Duodenal mucosa (tissue), 2 donors: ENCODE measurements at regions not wholly inside any gene's neighbourhood (a gene's known extent, or its start where the extent isn't known, plus 50 kb on each side); places are given as distances from the start of the nearest gene placed in this dataset.

Experiments
- H3K27ac ChIP-seq: one replicate; pipeline ENCODE4 v1.7.0; 2013; ENCODE audit warnings: low read depth, low read length
- H3K27me3 ChIP-seq, 2 donors: one replicate each; pipeline ENCODE4 v1.7.0; 2013; ENCODE audit warnings: low read length in 2 of 2, control low read depth in 1 of 2; ENCODE audit not compliant: insufficient read depth in 2 of 2, control insufficient read depth in 1 of 2
- H3K36me3 ChIP-seq, 2 donors: one replicate each; pipeline ENCODE4 v1.7.0; 2013; ENCODE audit warnings: low read length in 2 of 2, control low read depth in 1 of 2; ENCODE audit not compliant: insufficient read depth in 2 of 2, control insufficient read depth in 1 of 2
- H3K4me1 ChIP-seq, 2 donors: one replicate each; pipeline ENCODE4 v1.7.0; 2013; ENCODE audit warnings: low read length in 2 of 2, control low read depth in 1 of 2; ENCODE audit not compliant: insufficient read depth in 2 of 2, control insufficient read depth in 1 of 2
- H3K4me3 ChIP-seq, 2 donors: one replicate each; pipeline ENCODE4 v1.7.0; 2013; ENCODE audit warnings: low read length in 2 of 2, low read depth in 1 of 2
- H3K9ac ChIP-seq, 2 donors: one replicate each; pipeline ENCODE4 v1.7.0; 2013; ENCODE audit warnings: low read length in 2 of 2, low read depth in 1 of 2
- H3K9me3 ChIP-seq, 2 donors: one replicate each; pipeline ENCODE4 v1.7.0; 2013; ENCODE audit warnings: low read length in 2 of 2, control low read depth in 1 of 2; ENCODE audit not compliant: control insufficient read depth in 1 of 2

DNA sequence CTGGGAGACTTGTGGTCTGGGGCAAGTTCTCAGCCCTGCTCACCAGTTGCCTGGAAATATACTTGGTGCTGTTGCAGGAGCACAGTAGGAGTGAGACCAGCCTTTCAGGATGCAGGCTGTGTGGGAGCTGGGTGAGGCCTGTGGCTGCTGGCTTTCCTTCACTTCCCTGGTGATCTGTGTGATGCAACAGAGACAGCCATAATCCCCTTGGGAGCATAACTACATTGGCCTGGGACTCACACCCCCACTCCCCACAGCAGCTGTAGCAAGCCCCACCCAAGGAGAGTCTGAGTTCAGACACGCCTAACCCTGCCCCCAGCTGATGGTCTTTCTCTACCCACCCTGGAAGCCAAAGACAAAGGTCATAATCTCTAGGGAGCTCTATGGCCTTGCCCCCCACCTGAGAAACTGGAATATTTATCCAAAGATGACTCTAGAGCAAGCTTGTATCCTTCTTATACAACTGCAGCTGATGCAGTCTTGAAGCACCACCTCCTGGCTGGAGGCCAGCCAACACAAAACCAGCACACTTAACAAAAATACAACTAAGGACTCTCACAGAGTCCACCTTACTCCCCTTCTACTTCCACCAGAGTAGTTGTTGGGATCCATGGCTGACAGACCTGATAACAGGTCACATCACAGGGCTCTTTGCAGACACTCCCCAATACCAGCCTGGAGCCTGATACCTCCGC lies 190.4 kb upstream of the CPNE8 start:
- Histone ChIP-seq H3K4me3 (no peak overlapping the region), H3K9ac (no peak overlapping the region), H3K27ac (no peak overlapping the region), H3K4me1 (no peaks in the 10 kb centered on the region), H3K27me3 (no peaks in the 10 kb centered on the region), H3K36me3 (no peaks in the 10 kb centered on the region), H3K9me3 (no peaks in the 10 kb centered on the region)

DNA sequence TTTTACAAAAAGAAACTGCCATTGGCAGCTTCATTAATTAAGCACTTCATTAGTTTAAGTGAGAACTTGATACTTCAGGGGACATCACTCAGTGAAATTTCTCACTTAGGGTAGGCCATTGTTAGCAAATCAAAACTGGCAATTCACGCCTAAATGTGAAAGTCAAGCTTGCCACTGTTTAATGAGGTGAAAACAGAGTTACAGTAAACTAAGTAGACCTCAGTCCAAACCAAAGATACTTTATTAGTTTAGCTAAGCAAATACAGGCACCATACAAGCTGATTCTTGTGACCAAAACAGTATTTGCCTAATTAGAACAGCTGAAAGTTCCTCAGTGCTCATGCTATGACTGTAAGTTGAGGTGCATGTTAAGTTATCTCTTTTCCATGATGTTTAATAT lies 176.5 kb upstream of the CPNE8 start:
- Histone ChIP-seq H3K9me3 (no peaks in the 10 kb centered on the region), H3K27ac (no peak overlapping the region), H3K4me1 (no peaks in the 10 kb centered on the region), H3K27me3 (no peaks in the 10 kb centered on the region), H3K9ac (no peak overlapping the region), H3K36me3 (no peaks in the 10 kb centered on the region), H3K4me3 (no peak overlapping the region)

DNA sequence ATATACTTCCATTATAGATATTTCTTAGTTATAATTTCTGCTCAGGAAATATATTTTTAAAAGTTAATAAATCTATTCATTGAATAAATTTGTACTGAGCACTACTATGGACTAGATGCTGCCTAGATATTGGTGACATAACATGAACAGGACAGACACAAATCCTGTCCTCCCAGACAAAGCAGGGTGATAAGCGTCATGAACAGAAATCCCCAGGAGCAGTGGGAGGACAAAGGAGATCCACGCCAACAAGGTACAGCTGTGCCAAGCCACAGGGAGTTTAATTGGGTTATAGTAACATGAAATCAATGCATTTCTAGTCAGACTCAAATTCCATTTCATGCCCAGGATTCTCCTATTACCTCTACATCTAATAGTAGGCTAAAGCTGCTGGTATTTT lies 171.8 kb upstream of the CPNE8 start:
- Histone ChIP-seq H3K9ac (no peak overlapping the region), H3K4me3 (no peak overlapping the region), H3K9me3 (peaks cover 0 to 2% of the 10 kb centered on the region in 2 donors), H3K36me3 (no peaks in the 10 kb centered on the region), H3K4me1 (no peaks in the 10 kb centered on the region), H3K27ac (no peak overlapping the region), H3K27me3 (no peaks in the 10 kb centered on the region)

- H3K27ac ChIP-seq: no peak overlapping the region
- H3K36me3 ChIP-seq: no peaks in the 10 kb centered on the region
- H3K4me1 ChIP-seq: no peaks in the 10 kb centered on the region
- no peak overlapping the region for H3K9ac ChIP-seq
- H3K4me3 ChIP-seq: no peak overlapping the region
- peaks cover 0 to 2% of the 10 kb centered on the region in 2 donors for H3K9me3 ChIP-seq
- H3K27me3 ChIP-seq: no peaks in the 10 kb centered on the region
Observed at GRCh38 chr12:39074063-39074462, 168.7 kb upstream of the CPNE8 start.

DNA sequence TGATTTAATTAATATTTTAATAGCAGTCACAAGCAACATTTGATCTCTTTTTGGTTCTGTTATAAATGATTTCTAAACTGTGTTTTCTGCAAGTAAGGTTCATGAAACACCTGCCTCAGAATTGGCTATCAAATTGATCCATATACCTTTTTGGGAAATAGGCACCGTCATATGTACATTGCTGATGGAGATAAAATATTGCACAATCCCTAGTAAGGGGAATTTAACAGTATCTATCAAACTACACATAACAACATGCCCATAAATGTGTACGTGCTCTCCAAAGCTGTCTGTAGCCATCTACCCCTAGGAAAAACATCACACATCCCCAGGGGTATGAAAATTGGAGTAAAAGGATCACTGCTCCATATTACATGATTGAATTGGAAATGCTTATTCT lies 167.3 kb upstream of the CPNE8 start:
- Histone ChIP-seq H3K27ac (no peak overlapping the region), H3K9me3 (peaks cover 0 to 2% of the 10 kb centered on the region in 2 donors), H3K9ac (no peak overlapping the region), H3K27me3 (no peaks in the 10 kb centered on the region), H3K4me1 (no peaks in the 10 kb centered on the region), H3K36me3 (no peaks in the 10 kb centered on the region), H3K4me3 (no peak overlapping the region)

DNA sequence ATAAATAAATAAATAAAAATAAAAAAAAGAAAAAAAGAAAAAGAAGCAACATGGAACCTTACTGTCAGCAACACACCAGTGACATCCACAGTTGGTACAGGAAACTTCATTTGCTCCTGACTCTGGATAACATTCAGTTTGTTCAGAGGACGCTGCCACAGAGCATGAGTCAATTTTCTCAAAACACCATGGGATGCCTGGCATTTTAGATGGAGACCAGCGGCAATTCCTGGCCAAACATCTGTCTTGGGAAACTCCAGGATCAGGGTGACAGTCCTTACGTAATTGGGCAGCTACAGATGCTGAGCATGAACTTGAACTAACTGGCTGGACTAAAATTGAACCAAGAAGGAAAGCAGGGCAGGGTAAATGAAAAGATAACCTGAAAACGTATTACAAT lies 166.2 kb upstream of the CPNE8 start:
- no peaks in the 10 kb centered on the region for H3K36me3 ChIP-seq
- no peak overlapping the region for H3K4me3 ChIP-seq
- no peak overlapping the region for H3K9ac ChIP-seq
- no peaks in the 10 kb centered on the region for H3K27me3 ChIP-seq
- H3K27ac ChIP-seq: no peak overlapping the region
- H3K9me3 ChIP-seq: peaks cover 0 to 2% of the 10 kb centered on the region in 2 donors
- H3K4me1 ChIP-seq: no peaks in the 10 kb centered on the region

- H3K4me3 ChIP-seq: no peak overlapping the region
- H3K9ac ChIP-seq: no peak overlapping the region
- no peaks in the 10 kb centered on the region for H3K36me3 ChIP-seq
- H3K27me3 ChIP-seq: no peaks in the 10 kb centered on the region
- no peaks in the 10 kb centered on the region for H3K4me1 ChIP-seq
- H3K9me3 ChIP-seq: peaks cover 0 to 2% of the 10 kb centered on the region in 2 donors
- H3K27ac ChIP-seq: no peak overlapping the region
Observed at GRCh38 chr12:39070775-39071174, 165.4 kb upstream of the CPNE8 start.

DNA sequence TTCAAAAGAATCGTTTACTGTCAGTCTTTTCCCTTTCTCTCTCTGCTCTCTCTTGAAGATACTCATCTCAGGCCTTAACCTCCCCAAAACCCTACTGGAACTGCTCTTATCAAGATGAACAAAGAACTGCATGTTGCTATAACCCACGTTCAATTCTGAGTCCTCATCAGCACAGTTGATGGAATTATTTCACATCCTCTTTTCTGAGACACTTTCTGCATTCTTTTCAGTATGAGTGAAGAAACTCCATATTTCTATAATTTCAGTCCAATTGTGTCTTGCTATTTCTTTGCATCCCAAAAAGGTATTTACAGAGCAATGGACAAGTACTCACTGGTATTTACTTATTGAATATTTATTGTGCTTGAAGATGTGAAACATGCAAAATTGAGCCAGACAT lies 160.1 kb upstream of the CPNE8 start:
- Histone ChIP-seq H3K4me1 (no peaks in the 10 kb centered on the region), H3K4me3 (no peak overlapping the region), H3K27me3 (no peaks in the 10 kb centered on the region), H3K36me3 (no peaks in the 10 kb centered on the region), H3K9me3 (peaks cover 0 to 5% of the 10 kb centered on the region in 2 donors), H3K9ac (no peak overlapping the region), H3K27ac (no peak overlapping the region)

- H3K36me3 ChIP-seq: no peaks in the 10 kb centered on the region
- H3K27ac ChIP-seq: no peak overlapping the region
- no peaks in the 10 kb centered on the region for H3K27me3 ChIP-seq
- no peak overlapping the region for H3K9ac ChIP-seq
- H3K4me1 ChIP-seq: no peaks in the 10 kb centered on the region
- H3K9me3 ChIP-seq: peaks cover 0 to 5% of the 10 kb centered on the region in 2 donors
- no peak overlapping the region for H3K4me3 ChIP-seq
Observed at GRCh38 chr12:39064708-39065107, 159.3 kb upstream of the CPNE8 start.

- no peak overlapping the region for H3K9ac ChIP-seq
- H3K9me3 ChIP-seq: peaks cover 0 to 5% of the 10 kb centered on the region in 2 donors
- no peaks in the 10 kb centered on the region for H3K4me1 ChIP-seq
- no peak overlapping the region for H3K27ac ChIP-seq
- H3K36me3 ChIP-seq: no peaks in the 10 kb centered on the region
- H3K4me3 ChIP-seq: no peak overlapping the region
- no peaks in the 10 kb centered on the region for H3K27me3 ChIP-seq
Observed at GRCh38 chr12:39062266-39062996, 157.0 kb upstream of the CPNE8 start.
